Lung (tissue), 11 donors: ENCODE measurements at regions not wholly inside any gene's neighbourhood (a gene's known extent, or its start where the extent isn't known, plus 50 kb on each side); places are given as distances from the start of the nearest gene placed in this dataset.

Source experiments
- ATAC-seq: fragments of 200-7000 bp; cut with Tn5 transposase; one replicate; pipeline ENCODE4 v1.9.1; 2020; ENCODE audit warnings: moderate number of reproducible peaks; ENCODE audit not compliant: insufficient read depth, low FRiP score
- DNase-seq, 3 donors: peaks; one replicate each; pipeline ENCODE4 v3.0.0-alpha.2; 2013 to 2017
- H3K27ac ChIP-seq, 2 donors: one replicate each; pipeline ENCODE4 v1.5.1; 2013; ENCODE audit warnings: mild to moderate bottlenecking in 2 of 2, moderate library complexity in 2 of 2, control low read depth in 1 of 2, inconsistent platforms in 1 of 2, low read depth in 1 of 2, low read length in 1 of 2
- H3K27me3 ChIP-seq, 3 donors: one replicate each; pipeline ENCODE4 v1.5.1; 2013; ENCODE audit warnings: low read length in 2 of 3; ENCODE audit not compliant: control insufficient read depth in 3 of 3, insufficient read depth in 3 of 3
- H3K36me3 ChIP-seq, 4 donors: one replicate each; pipeline ENCODE4 v1.5.1; 2013; ENCODE audit warnings: low read length in 4 of 4, mild to moderate bottlenecking in 1 of 4, moderate library complexity in 1 of 4; ENCODE audit not compliant: control insufficient read depth in 4 of 4, insufficient read depth in 4 of 4
- H3K4me1 ChIP-seq, 5 donors: one replicate each; pipeline ENCODE4 v1.5.1; 2013; ENCODE audit warnings: low read length in 5 of 5, mild to moderate bottlenecking in 2 of 5, moderate library complexity in 1 of 5; ENCODE audit not compliant: control insufficient read depth in 5 of 5, insufficient read depth in 5 of 5
- H3K4me3 ChIP-seq: one replicate; pipeline ENCODE4 v1.5.1; 2013; ENCODE audit warnings: mild to moderate bottlenecking, control low read depth, moderate library complexity
- H3K9ac ChIP-seq, 2 donors: one replicate each; pipeline ENCODE4 v1.5.1; 2013; ENCODE audit warnings: low read length in 2 of 2, control low read depth in 1 of 2; ENCODE audit not compliant: insufficient read depth in 1 of 2
- H3K9me3 ChIP-seq, 4 donors: one replicate each; pipeline ENCODE4 v1.5.1; 2013; ENCODE audit warnings: low read length in 3 of 4, mild to moderate bottlenecking in 1 of 4, moderate library complexity in 1 of 4; ENCODE audit not compliant: control insufficient read depth in 4 of 4, insufficient read depth in 3 of 4
- WGBS, 2 donors: extraction: QIAGEN DNeasy Blood & Tissue Kit; methylation state at CpG; one replicate each; pipeline ENCODE4 v1.1.7; 2013; 5-methylcytosine and 5-hydroxymethylcytosine counted together
- TF ChIP-seq, protein P1 (sequence below): IDR thresholded peaks from 2 replicates; pipeline ENCODE4 v1.5.1; 2012; ENCODE audit warnings: mild to moderate bottlenecking; ENCODE audit errors: control extremely low read depth, extremely low read depth
- donor health status: control.
- donor health status: control.
- donor health status: Bipolar disorder and iron deficiency.
- donor health status: healthy.
- donor health status: DM: yes; HTN: yes; CAD: no.

DNA sequence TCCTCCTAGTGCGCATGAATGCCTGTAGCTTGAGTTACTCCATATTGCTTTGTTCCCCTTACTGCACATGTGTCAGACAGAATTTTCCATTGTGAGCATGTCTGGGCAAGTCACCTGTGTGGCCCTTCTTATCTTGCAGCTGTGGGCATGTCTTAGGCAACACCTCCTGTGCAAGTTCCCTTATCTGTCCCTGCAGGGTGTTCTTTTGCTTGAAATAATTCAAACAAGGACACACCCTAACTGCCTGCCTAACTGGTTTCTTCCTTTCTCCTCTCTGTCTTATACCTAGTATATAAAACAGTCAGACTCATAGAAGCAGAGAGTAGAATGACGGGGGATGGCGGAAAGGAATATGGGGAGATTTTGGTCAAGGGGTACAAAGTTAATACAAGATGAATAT lies 421.1 kb upstream of the SORCS1 start:
- H3K4me1 ChIP-seq = no peaks in the 10 kb centered on the region

DNA sequence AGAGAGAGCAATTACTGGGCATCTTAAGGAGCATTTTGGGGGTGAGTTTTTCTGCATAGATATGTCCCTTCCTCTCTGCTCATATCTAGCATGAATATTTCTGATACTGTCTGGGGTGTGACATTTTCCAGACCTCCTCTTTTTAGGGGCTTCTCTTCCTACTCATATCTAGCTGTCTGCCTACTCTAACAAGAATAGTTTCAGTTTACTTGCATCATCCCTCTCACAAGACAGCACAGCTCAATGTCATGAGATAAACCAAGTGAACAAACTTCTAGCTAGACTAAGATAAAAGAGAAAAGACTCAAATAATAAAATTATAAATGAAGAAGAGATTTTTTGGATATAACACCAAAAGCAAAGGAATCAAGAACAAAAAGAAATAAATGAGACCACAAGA lies 419.5 kb upstream of the SORCS1 start:
- Histone ChIP-seq H3K9ac (no peak overlapping the region), H3K27ac (no peak overlapping the region), H3K4me3 (no peak overlapping the region), H3K27me3 (no peaks in the 10 kb centered on the region), H3K36me3 (no peaks in the 10 kb centered on the region), H3K4me1 (no peaks in the 10 kb centered on the region), H3K9me3 (peaks cover 0 to 8% (median 1%) of the 10 kb centered on the region in 4 donors)
- DNase-seq (no peak), ATAC-seq (no peak)
- TF ChIP-seq, protein P1, sequence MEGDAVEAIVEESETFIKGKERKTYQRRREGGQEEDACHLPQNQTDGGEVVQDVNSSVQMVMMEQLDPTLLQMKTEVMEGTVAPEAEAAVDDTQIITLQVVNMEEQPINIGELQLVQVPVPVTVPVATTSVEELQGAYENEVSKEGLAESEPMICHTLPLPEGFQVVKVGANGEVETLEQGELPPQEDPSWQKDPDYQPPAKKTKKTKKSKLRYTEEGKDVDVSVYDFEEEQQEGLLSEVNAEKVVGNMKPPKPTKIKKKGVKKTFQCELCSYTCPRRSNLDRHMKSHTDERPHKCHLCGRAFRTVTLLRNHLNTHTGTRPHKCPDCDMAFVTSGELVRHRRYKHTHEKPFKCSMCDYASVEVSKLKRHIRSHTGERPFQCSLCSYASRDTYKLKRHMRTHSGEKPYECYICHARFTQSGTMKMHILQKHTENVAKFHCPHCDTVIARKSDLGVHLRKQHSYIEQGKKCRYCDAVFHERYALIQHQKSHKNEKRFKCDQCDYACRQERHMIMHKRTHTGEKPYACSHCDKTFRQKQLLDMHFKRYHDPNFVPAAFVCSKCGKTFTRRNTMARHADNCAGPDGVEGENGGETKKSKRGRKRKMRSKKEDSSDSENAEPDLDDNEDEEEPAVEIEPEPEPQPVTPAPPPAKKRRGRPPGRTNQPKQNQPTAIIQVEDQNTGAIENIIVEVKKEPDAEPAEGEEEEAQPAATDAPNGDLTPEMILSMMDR = no peak

More for the DNA sequence above, 421.1 kb upstream of the SORCS1 start:
- TF ChIP-seq, protein P1 = no peak
- no peak for DNase-seq
- 96 to 97% methylated on average over 3 of the region's 3 CpGs for WGBS, 2 donors
- no peak overlapping the region for H3K27ac ChIP-seq
- H3K36me3 ChIP-seq = no peaks in the 10 kb centered on the region
- H3K27me3 ChIP-seq = no peaks in the 10 kb centered on the region
- no peak overlapping the region for H3K9ac ChIP-seq
- no peak for ATAC-seq
- no peak overlapping the region for H3K4me3 ChIP-seq
- peaks cover 0 to 8% (median 1%) of the 10 kb centered on the region in 4 donors for H3K9me3 ChIP-seq

GRCh38 chr10:107579970-107580369 lies 415.5 kb upstream of the SORCS1 start:
- H3K9me3 ChIP-seq = no peaks in the 10 kb centered on the region
- 73 to 85% methylated on average over 2 of the region's 2 CpGs for WGBS, 2 donors
- no peak for ATAC-seq

DNA sequence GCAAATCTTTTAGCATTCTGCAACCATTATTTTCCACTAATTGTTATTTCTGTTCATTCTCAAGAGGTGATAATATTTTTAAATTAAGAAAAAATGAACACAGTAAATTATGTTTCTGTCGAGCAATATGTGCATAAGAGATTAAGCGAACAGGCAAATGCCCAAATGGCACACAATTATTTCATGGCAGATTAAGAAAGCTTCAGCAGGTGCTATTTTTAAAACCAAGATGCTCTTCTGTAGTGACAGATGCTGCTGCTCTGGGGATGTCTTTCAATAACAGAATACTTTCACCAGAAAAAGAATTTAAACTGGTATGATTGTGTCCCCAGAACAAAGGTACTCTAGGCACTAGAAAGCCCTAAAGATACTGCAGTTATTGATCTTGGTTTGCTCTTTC lies 412.7 kb upstream of the SORCS1 start:
- no peaks in the 10 kb centered on the region for H3K9me3 ChIP-seq
- H3K4me1 ChIP-seq = no peaks in the 10 kb centered on the region
- no peak overlapping the region for H3K9ac ChIP-seq
- no peak overlapping the region for H3K4me3 ChIP-seq
- no peaks in the 10 kb centered on the region for H3K27me3 ChIP-seq
- DNase-seq = no peak
- TF ChIP-seq, protein P1 = no peak
- ATAC-seq = no peak
- no peak overlapping the region for H3K27ac ChIP-seq
- 40 to 94% methylated on average over 2 of the region's 2 CpGs for WGBS, 2 donors
- H3K36me3 ChIP-seq = no peaks in the 10 kb centered on the region

More at GRCh38 chr10:107579970-107580369, 415.5 kb upstream of the SORCS1 start:
- DNase-seq = no peak
- Histone ChIP-seq H3K36me3 (no peaks in the 10 kb centered on the region), H3K27ac (no peak overlapping the region), H3K9ac (no peak overlapping the region), H3K4me1 (no peaks in the 10 kb centered on the region), H3K4me3 (no peak overlapping the region), H3K27me3 (no peaks in the 10 kb centered on the region)
- TF ChIP-seq, protein P1 = no peak
